ENCODE measurements at regions not wholly inside any gene's neighbourhood (a gene's known extent, or its start where the extent isn't known, plus 50 kb on each side); places are given as distances from the start of the nearest gene placed in this dataset.
"Not testable (repeated sequence)": the region's sequence is repeated elsewhere in the genome, so short reads cannot be mapped to it uniquely, and the experiment has no call there.

DNA sequence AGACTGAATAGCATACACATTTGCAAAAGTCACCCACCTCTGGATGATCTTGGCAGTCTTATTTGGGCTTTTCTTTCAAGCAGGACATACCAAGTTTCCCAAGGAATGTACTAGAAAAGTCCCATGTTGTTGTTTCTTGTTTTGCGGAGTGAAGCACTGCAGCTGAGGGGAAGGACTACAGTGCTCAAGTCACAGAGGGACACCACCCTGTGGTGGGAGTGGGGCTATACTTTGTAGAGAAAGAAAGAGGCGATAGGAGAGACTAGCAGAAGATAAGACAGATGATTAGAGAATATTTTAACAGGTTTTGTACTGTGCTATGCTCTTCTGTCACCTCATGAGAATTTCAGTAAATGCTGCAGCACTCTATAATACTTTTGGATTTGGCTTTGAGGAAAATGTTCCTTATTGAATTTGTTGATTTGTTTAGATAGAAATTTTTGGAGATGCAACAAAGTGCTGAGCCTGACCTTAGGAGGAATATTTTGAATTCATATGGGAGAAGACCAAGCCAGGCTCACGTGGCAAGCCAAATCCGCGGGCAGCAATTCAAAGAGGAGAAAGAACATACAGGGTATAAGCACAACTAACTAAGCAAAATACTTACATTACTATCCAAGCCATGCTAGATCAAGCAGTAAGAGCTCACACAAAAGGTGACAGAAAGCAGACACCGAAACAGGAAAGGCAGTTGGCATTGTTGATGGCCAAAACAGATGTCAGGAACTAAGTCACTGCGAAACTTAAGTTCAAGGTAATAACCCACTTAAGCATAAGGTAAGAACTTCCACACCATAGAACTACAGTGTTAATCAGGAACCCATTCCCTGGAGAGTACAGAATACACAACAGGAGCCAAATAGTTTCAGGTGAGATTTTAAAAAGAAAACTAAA is 280.3 kb upstream of the INTU start:
- no peaks in the 10 kb centered on the region for H3K36me3 ChIP-seq (ENCODE audit: insufficient read depth, low read length)
- H3K9ac ChIP-seq (ENCODE audit: low read depth, low read length) = no peak overlapping the region
- H3K9me3 ChIP-seq (ENCODE audit: control insufficient read depth, insufficient read depth, low read length) = no peaks in the 10 kb centered on the region
- no peaks in the 10 kb centered on the region for H3K4me1 ChIP-seq (ENCODE audit: insufficient read depth, low read length)

DNA sequence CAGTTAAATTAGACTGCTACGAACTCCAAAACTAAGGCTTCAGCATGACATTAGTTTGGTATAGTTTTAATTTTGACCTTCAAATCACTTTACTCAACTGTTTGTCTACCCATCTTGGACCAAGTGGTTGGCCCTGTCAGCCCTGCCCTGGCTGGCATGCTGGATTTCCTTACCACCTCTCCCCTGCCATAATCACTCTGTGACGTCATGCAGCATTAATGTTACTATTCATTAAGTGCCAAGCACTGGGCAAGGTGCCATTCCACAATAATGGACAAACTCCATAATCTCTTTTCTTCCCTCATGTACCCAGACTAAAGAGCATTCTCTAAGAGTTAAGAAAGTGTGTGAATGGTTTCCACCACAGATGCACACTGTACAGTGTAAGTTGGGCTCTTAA is 277.0 kb upstream of the INTU start:
- H3K4me1 ChIP-seq (ENCODE audit: insufficient read depth, low read length) = no peaks in the 10 kb centered on the region
- H3K9ac ChIP-seq (ENCODE audit: low read depth, low read length) = no peak overlapping the region
- no peaks in the 10 kb centered on the region for H3K36me3 ChIP-seq (ENCODE audit: insufficient read depth, low read length)
- H3K9me3 ChIP-seq (ENCODE audit: control insufficient read depth, insufficient read depth, low read length) = no peaks in the 10 kb centered on the region

DNA sequence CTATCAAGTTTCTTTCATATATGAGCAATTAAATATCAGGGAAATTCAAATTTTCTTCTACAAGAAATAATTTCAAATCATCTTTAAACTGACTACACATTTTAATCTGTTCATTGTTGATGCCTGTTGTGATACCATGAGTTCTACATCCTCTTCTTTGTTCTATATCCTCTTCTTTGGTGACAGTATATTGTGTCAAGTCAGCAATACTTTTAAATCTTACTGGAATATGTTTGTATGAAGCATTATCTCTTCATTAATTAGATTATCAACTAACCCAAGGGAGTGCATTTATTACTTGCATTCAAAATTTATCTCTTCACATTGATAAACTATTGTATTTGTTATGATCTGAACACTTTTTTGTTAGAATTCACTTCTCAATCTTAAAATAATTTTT is 275.0 kb upstream of the INTU start:
- Histone ChIP-seq H3K9ac (ENCODE audit: low read depth, low read length) (no peak overlapping the region), H3K36me3 (ENCODE audit: insufficient read depth, low read length) (no peaks in the 10 kb centered on the region), H3K9me3 (ENCODE audit: control insufficient read depth, insufficient read depth, low read length) (no peaks in the 10 kb centered on the region), H3K4me1 (ENCODE audit: insufficient read depth, low read length) (no peaks in the 10 kb centered on the region)

DNA sequence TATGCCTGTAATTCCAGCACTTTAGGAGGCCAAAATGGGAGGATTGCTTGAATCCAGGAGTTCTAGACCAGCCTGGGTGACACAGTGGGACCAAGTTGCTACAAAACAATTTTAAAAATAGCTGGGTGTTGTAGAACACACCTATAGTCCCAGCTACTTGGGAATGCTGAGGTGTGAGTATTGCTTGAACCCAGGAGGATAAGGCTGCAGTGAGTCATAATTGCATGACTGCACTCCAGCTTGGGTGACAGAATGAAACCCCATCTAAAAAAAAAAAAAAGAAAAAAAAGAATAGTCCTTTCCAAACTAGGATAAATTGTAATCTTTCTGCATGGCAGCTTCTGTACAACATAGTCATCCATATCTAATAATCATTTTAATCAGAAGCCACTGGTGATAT is 270.1 kb upstream of the INTU start:
- H3K4me1 ChIP-seq (ENCODE audit: insufficient read depth, low read length) = no peaks in the 10 kb centered on the region
- H3K9me3 ChIP-seq (ENCODE audit: control insufficient read depth, insufficient read depth, low read length) = no peaks in the 10 kb centered on the region
- no peak overlapping the region for H3K9ac ChIP-seq (ENCODE audit: low read depth, low read length)
- no peaks in the 10 kb centered on the region for H3K36me3 ChIP-seq (ENCODE audit: insufficient read depth, low read length)

- no peaks in the 10 kb centered on the region for H3K36me3 ChIP-seq (ENCODE audit: insufficient read depth, low read length)
- no peaks in the 10 kb centered on the region for H3K4me1 ChIP-seq (ENCODE audit: insufficient read depth, low read length)
- no peaks in the 10 kb centered on the region for H3K9me3 ChIP-seq (ENCODE audit: control insufficient read depth, insufficient read depth, low read length)
These were observed 268.4 kb upstream of the INTU start for GRCh38 chr4:127364397-127364796.

DNA sequence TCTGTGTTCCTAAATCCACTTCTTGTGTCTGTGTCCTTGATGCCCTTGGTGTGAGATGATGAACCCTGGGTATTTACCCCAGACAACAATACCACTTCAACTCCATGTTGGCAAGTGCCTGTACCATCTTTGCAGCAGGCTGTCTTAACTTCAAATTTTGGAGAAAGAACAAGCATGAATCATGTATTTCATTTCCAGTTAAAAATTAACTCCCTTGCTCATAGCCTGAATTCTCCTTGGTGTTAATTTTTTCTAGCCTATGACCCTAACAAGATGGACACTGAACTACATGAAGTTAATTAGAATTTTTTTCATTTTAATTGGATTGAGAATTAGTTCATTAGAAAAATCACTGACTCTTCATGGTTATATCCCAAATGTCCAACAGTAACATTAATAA is 267.8 kb upstream of the INTU start:
- no peaks in the 10 kb centered on the region for H3K4me1 ChIP-seq (ENCODE audit: insufficient read depth, low read length)
- H3K9me3 ChIP-seq (ENCODE audit: control insufficient read depth, insufficient read depth, low read length) = no peaks in the 10 kb centered on the region
- no peaks in the 10 kb centered on the region for H3K36me3 ChIP-seq (ENCODE audit: insufficient read depth, low read length)
- H3K9ac ChIP-seq (ENCODE audit: low read depth, low read length) = no peak overlapping the region

More at GRCh38 chr4:127364397-127364796, 268.4 kb upstream of the INTU start:
- H3K9ac ChIP-seq (ENCODE audit: low read depth, low read length) = no peak overlapping the region

GRCh38 chr4:127370604-127371003 is 262.2 kb upstream of the INTU start:
- Histone ChIP-seq H3K9ac (ENCODE audit: low read depth, low read length) (no peak overlapping the region), H3K4me1 (ENCODE audit: insufficient read depth, low read length) (no peaks in the 10 kb centered on the region), H3K9me3 (ENCODE audit: control insufficient read depth, insufficient read depth, low read length) (no peaks in the 10 kb centered on the region), H3K36me3 (ENCODE audit: insufficient read depth, low read length) (no peaks in the 10 kb centered on the region)

DNA sequence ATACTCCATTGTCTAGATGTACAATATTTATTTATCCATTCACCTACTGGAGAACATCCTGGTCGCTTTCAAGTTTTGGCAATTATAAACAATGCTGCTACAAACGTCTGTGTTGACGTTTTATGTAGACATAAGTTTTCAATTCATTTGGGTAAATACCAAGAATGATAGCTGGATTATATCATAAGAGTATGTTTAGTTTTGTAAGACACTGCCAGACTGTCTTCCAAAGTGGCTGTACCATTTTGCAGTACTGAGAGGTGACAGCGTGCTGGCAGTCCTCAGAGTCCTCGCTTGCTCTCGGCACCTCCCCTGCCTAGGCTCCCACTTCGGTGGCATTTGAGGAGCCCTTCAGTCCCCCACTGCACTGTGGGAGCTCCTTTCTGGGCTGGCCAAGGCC is 253.3 kb upstream of the INTU start:
- H3K9ac ChIP-seq (ENCODE audit: low read depth, low read length) = no peak overlapping the region
- H3K9me3 ChIP-seq (ENCODE audit: control insufficient read depth, insufficient read depth, low read length) = no peaks in the 10 kb centered on the region
- H3K36me3 ChIP-seq (ENCODE audit: insufficient read depth, low read length) = no peaks in the 10 kb centered on the region
- no peaks in the 10 kb centered on the region for H3K4me1 ChIP-seq (ENCODE audit: insufficient read depth, low read length)

- not testable (repeated sequence) for H3K9me3 ChIP-seq (ENCODE audit: control insufficient read depth, insufficient read depth, low read length); H3K36me3 ChIP-seq (ENCODE audit: insufficient read depth, low read length); H3K9ac ChIP-seq (ENCODE audit: low read depth, low read length); H3K4me1 ChIP-seq (ENCODE audit: insufficient read depth, low read length)
These were observed 252.8 kb upstream of the INTU start for GRCh38 chr4:127379948-127380347.

DNA sequence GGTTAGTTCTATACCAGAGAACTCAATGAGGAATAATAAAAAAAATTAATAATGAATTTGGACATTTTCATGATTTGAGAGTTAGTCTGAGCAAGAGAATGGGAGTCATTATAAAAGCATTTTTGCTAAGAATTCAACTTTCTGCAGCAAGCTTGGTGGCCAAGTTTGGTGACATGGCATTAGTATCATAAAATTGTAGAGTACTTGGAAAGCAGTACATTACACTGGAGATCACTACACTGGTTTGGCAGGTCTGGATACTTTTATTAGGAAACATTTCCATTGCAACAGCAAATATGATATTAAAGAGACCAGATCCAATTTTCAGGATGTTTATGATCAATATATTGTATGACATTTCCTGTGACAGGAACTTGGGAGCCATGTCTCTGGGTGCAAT is 249.1 kb upstream of the INTU start:
- Histone ChIP-seq H3K9me3 (ENCODE audit: control insufficient read depth, insufficient read depth, low read length) (no peaks in the 10 kb centered on the region), H3K4me1 (ENCODE audit: insufficient read depth, low read length) (no peaks in the 10 kb centered on the region), H3K36me3 (ENCODE audit: insufficient read depth, low read length) (no peaks in the 10 kb centered on the region), H3K9ac (ENCODE audit: low read depth, low read length) (no peak overlapping the region)

DNA sequence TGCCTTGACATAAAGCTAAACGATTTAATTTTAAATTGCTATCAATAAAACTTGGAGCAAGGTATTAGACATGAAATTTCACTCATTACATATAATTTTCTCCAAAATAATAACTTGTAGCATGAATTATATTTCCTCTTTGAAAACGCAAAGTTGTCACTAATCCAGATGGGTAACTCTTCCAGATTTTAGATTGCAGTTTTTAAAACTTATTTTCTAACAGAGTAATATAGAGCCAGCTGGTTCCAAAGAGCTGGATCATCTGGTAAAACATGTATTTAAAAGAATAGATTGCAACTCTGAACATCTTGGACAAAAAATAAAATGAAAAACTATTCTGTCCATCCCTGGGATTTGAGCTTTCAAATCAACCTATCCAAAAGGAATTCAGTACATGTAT is 238.2 kb upstream of the INTU start:
- H3K36me3 ChIP-seq (ENCODE audit: insufficient read depth, low read length) = no peaks in the 10 kb centered on the region
- no peaks in the 10 kb centered on the region for H3K4me1 ChIP-seq (ENCODE audit: insufficient read depth, low read length)

DNA sequence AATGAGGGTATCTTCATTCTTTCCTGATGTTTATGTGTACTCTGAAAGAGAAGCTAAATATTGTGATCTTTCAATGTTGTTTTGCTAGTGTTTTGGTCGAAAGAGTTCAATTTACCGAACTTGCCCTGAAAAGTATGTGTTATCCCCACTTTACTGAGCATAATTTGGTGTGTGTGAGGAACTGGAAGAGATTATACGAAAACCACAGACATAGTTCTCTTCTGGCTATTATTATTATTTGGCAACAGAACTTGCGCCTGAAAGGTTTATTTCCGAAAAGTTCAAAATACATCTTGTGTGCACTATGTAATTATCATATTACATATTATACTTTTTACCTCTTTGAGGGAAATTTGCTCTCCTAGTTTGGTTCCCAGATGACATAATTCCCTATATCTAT is 232.5 kb upstream of the INTU start:
- no peaks in the 10 kb centered on the region for H3K4me1 ChIP-seq (ENCODE audit: insufficient read depth, low read length)
- H3K36me3 ChIP-seq (ENCODE audit: insufficient read depth, low read length) = no peaks in the 10 kb centered on the region
- H3K9me3 ChIP-seq (ENCODE audit: control insufficient read depth, insufficient read depth, low read length) = no peaks in the 10 kb centered on the region
- H3K9ac ChIP-seq (ENCODE audit: low read depth, low read length) = no peak overlapping the region

More for the DNA sequence above, 238.2 kb upstream of the INTU start:
- H3K9ac ChIP-seq (ENCODE audit: low read depth, low read length) = no peak overlapping the region
- no peaks in the 10 kb centered on the region for H3K9me3 ChIP-seq (ENCODE audit: control insufficient read depth, insufficient read depth, low read length)

DNA sequence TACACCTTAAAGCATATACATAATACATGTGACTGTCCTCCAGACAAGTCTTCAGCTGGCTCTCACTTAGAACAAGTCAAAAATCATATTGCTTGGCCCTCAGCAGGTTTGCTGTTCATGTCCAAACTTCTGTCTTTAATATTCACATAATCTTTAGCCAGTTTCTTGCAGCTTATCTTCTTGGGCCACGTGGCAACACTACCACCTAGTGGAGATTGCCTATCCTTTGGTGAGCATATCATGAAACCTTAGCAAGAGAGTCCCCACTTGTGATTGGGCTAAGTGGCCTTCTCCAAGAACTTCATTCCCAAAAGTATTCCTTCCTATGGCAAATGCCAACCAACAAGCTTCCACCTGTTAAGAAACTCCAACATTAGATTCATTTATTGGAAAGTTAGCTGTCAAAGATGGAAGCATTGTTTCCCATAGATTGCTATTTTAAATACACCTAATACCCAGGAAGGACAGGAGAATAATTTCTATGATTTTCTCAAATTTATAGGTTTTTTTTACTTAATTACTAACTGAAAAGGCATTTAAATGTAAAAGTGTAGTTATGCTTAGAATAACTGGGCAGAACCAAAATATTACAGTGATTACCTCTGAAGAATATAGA is 231.9 kb upstream of the INTU start:
- no peaks in the 10 kb centered on the region for H3K36me3 ChIP-seq (ENCODE audit: insufficient read depth, low read length)
- no peaks in the 10 kb centered on the region for H3K4me1 ChIP-seq (ENCODE audit: insufficient read depth, low read length)
- H3K9me3 ChIP-seq (ENCODE audit: control insufficient read depth, insufficient read depth, low read length) = no peaks in the 10 kb centered on the region
- no peak overlapping the region for H3K9ac ChIP-seq (ENCODE audit: low read depth, low read length)

- no peaks in the 10 kb centered on the region for H3K4me1 ChIP-seq (ENCODE audit: insufficient read depth, low read length)
- 0 out of 2 replicates have a peak, but pooled peaks cover 3% of the 10 kb centered on the region for H3K9me3 ChIP-seq (ENCODE audit: control insufficient read depth, insufficient read depth, low read length)
- H3K9ac ChIP-seq (ENCODE audit: low read depth, low read length) = no peak overlapping the region
- H3K36me3 ChIP-seq (ENCODE audit: insufficient read depth, low read length) = no peaks in the 10 kb centered on the region
These were observed 229.2 kb upstream of the INTU start for GRCh38 chr4:127403471-127404084.

DNA sequence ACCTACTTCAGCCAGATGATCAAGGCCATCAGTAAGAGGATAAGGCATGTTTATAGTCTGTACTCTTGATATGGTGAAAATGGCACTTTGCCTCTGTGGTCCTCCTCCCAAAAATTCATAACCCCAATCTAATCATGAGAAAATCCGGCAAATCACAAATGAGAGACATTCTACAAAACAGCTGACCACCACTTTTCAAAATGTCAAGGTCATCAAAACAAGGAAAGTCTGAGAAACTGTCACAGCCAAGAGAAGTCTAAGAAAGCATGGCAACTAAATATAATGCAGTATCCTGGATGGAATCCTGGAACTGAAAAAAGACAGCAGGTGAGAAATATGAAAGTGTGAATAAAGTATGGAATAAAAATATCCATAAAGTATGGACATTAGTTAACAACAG is 226.6 kb upstream of the INTU start:
- Histone ChIP-seq H3K4me1 (ENCODE audit: insufficient read depth, low read length) (no peaks in the 10 kb centered on the region), H3K9me3 (ENCODE audit: control insufficient read depth, insufficient read depth, low read length) (0 out of 2 replicates have a peak, but pooled peaks cover 5% of the 10 kb centered on the region), H3K9ac (ENCODE audit: low read depth, low read length) (no peak overlapping the region), H3K36me3 (ENCODE audit: insufficient read depth, low read length) (no peaks in the 10 kb centered on the region)

All from ES-I3 (cell line).